ENCODE measurements at regions not wholly inside any gene's neighbourhood (a gene's known extent, or its start where the extent isn't known, plus 50 kb on each side); places are given as distances from the start of the nearest gene placed in this dataset.

DNA sequence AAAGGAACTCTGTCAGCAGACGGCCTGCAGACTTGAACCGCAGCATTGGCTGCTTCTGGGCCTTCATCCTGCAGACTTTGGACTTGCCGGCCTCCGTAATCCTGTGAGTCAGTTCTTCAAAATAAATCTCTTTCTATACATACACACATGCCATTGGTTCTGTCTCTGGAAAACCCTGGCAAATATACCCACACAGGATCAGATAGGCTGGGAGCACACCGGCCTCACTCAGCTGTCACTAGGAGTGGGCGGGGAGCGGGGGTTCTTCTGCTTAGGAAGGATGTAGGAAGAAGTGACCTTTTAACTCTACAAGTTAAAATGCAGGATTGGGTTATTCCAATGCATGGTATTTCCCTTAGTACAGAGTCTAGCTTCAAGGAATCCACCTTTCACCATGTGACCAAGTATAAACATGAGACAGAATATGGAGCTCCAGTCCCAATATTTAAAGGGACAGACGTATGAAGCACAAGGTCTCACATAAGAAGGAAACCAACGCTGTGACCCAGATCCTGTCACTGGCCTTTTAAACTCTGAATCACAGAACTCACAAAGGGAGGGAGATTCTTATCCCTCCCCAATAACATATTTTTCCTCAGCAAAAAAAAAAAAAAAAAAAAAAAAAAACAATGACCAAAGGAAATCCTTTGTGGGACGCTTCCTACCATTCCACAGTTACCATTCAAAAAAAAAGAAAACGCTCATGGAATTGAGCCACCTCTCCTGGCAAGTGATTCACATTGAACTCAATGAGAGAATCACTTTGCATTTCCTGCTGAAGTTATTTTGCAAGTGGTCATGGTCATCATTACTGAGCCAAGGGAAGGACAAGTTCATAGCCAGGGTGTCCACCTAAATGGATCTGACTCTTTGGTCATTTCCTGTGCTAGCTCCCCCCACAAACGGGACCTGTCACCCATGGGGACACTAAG is 352.9 kb downstream of the FOXO1 start:
- no peak for DNase-seq (ENCODE audit: low read depth in 4 of 4, low spot score in 3 of 4)

DNA sequence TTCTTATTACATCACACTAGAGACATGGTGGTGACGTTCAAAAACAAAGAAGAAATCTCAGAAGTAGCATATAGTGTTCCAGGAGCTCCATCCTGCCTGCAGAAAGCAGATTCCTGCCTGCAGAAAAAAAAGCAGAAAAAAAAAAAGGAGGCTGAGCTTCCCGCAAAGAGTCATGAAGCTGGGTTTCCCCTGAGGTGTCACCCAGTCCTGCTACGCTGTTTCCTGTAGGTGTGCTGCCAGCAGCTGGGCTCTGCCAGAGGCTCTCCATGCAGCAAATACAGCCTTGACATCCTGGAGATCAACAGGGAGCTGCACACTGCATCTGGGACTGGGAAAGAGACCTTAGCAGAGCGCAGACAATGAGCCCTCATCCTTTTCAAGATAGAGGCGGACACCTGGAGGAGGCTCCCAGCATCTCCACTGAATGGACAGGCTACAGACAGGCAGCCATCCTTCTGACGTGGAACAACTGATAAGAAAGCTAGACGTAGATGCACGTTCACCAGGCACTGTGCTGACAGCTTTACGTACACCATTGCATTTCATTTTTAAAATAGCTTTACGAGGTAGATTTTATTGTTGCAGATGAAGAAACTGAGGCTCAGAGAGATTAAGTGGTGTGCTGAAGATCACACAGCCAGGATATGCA is 350.9 kb downstream of the FOXO1 start:
- no peak for DNase-seq (ENCODE audit: low read depth in 4 of 4, low spot score in 3 of 4)

DNA sequence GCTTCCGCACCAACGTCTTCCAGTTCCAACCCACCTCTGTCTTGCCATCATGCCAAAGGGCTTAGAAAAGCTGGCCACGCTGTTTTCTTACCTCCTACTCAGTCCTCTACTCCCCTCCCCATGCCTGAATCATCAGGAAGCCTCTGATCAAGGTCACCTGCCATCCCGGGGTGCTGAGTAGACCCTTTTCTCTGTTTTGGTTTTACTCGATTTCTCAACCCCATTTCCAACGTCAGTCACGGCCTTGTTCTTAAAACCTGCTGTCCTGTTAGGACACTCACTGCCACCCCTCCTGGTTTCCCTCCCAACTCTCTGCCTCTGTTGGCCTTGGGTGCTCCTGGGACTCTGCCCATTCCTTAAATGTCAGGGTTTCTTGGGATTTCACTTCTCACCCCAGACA is 350.1 kb downstream of the FOXO1 start:
- DNase-seq (ENCODE audit: low read depth in 4 of 4, low spot score in 3 of 4), result no peak

DNA sequence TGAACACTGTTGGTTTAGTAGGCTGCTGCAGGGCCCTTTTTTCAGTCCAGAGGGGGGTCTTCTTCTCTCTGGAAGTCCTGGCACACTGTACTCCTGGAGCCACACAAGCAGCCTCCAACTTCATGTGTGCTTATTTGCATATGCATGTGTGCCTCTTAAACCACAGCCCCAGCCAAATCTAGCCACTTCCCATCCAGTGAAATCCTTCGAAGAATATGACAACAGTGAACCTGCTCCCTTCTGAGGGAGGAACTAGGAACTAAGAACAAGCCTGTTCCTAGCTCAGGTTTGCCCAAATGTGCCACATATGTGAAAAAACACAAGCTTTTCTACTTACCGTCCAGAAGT is 348.5 kb downstream of the FOXO1 start:
- DNase-seq (ENCODE audit: low read depth in 4 of 4, low spot score in 3 of 4), result no peak

DNA sequence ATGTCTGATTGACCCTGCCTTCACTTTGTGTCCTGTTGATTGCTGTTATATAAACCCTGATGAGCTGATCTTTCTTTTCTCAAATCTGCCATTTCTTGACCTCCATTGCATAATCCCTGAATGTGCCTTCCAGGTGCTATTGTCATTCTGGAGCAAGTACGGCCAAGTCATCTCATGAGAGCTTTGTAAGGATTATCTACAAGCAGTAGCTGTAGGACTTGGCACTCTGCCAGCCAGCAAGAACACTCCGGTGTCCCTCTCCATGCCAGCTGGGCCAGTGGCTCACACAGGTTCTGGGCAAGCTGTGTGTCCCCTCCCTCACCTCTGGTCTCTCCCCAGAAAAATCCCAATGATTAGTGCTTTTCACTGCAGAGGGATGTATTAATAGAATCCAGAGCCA is 348.1 kb downstream of the FOXO1 start:
- DNase-seq (ENCODE audit: low read depth in 4 of 4, low spot score in 3 of 4), result no peak

DNA sequence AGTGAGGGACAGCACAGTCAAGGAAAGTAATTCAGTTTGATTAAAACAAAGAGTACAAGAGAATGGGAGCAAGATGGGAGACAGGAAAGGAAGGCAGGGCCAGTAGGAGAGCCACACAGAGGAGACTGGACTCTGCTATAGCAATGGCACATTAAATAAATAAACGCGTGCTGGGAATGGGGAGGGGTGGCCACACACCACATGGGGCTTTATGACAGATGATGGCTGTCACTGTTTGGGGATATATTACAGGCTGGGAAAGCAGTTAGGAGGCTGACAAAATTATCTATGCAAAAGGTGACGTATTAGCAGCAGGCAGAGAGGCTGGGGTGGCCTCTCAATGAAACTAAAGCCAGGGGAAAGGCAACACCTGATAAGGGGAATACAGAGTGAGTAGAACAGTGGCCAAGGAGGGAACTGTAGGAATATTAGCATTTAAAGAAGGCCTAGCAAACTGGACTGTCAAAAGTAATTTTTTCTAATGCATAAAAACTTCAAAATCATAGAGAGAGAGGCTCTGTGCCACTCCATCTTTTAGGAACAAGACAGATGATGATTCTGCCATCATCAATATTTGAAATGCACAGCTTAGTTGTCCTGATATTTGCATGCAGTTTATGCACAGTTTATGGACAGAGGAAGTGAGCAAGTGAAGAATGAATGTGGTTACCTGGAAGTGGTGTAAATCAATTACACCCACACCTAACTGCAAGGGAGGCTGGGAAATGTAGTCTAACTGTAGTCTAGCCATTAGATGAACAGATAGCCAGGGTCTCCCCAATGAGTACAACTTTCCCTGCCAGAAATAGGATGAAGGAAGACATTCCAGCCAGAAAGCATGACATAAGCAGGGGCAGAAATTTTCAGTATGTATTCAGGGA is 346.5 kb downstream of the FOXO1 start:
- no peak for DNase-seq (ENCODE audit: low read depth in 4 of 4, low spot score in 3 of 4)

DNA sequence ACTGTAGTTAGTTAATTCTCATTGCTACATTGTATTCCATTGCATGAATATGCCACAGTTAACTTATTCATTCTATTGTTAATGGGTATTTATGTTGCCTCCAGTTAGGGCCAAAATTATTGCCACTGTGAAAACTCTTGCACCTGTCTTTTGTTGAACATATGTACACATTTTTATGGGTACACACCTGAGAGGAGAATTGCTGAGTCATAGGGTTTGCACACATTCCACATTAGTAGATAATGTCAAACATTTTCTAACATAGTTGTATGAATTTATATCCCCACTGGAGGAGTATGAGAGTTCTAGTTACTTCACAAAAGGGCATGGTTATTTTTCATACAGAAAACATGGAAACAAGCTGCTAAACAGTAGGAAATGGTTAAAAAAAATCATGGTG is 338.4 kb downstream of the FOXO1 start:
- DNase-seq (ENCODE audit: low read depth in 4 of 4, low spot score in 3 of 4), result no peak

DNA sequence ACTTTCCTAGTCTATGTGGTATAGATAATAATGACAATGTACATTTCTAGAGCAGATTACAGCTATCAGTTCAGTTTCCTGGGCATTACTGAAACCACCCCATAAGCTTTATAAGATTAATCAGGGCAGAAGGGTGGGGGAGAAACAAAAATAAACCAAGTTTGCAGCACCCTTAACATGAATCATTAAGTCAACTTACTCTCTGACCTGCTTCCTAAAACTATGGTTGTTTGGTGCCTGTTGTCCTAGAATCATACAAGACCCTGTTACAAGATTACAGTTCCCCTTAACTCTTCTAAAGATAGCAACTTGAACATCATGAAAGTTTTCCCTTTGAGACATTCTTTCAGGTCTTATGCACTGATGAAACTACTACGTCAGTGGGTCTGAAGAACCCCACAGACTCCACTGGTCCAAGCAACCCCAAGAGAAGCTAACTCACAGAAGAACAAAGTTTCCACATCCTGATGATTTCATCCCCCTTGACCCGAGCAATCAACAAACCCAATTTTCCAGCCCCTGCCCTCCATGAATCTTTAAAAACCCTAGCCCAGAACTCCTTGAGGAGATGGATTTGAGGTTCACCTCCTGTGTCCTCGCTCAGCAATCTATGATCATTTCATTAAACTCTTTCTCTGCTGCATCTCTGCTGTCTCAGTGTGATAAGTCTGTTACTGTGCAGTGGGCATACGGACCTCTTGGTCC is 336.5 kb downstream of the FOXO1 start:
- no peak for DNase-seq (ENCODE audit: low read depth in 4 of 4, low spot score in 3 of 4)

DNA sequence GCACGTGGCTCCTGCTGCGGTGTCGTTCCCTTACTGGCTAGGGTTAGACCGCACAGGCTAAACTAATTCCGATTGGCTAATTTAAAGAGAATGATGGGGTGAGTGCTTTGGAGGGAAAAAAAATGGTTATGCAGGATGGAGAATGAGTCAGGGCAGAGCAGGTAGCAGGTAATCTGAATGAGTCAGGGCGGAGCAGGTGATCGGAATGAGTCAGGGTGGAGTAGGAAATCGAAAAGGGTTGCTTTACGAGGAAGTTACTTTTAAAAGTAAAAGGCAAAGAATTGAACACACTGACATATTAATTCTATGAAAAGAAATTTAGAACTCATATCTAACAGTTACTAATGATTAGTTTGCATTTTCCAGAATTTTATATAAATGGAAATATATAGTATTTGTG is 335.5 kb downstream of the FOXO1 start:
- no peak for DNase-seq (ENCODE audit: low read depth in 4 of 4, low spot score in 3 of 4)

DNA sequence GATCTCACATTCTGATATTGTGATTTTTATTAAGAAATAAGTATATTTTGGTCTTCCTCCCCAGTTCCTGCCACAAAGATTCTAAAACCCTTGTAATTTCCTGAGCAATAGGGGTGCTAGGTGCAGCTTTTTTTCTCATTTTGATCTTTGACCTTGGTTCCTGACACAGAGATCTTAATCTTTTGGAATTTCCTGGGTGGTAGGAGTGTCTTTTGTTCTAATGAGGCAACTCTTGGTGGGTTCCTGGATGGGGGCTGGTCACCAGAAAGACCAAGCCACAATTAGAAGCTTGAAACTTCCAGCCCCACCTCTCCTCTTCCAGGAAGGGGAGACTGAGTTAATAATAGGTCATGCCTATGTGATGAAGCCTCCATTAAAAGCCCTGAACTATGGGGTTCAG is 334.6 kb downstream of the FOXO1 start:
- DNase-seq (ENCODE audit: low read depth in 4 of 4, low spot score in 3 of 4), result no peak

DNA sequence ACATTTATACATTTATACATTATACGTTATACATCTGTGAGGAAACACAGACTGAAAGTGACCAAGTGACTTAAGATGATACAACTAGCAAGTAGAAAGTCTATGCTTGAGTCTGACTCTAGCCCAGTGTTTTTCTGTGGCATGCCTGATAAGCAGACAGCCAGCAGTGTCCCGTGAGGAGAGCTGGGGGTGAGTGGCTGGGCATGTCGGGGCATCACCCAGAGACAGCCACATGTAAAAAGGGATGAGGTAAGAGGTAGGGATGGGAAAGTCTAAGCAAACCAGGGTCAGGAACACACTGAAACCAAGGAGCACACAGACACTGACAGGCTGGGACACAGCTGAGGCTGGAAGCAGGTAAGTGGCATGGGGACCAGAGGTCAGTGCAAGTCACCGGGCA is 333.2 kb downstream of the FOXO1 start:
- no peak for DNase-seq (ENCODE audit: low read depth in 4 of 4, low spot score in 3 of 4)

DNA sequence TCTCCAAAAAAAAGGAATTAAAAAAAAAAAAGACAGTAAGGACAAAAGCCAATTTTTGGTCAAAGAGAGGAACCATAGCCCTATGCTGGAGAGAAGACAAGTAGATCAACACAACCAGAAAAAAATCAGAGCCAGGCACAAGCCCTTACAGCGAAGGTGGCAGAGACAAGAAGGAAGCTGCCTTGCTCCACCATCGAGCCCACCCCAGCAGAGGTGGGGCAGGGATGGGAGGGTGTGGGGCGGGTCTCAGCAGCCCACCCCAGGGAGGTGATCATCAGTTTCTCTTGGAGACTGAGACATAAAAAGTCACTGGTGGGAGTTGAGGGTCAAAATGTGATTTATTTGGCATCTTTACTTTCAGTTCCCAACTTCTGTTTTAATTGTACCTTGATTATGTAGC is 332.4 kb downstream of the FOXO1 start:
- DNase-seq (ENCODE audit: low read depth in 4 of 4, low spot score in 3 of 4), result no peak

DNA sequence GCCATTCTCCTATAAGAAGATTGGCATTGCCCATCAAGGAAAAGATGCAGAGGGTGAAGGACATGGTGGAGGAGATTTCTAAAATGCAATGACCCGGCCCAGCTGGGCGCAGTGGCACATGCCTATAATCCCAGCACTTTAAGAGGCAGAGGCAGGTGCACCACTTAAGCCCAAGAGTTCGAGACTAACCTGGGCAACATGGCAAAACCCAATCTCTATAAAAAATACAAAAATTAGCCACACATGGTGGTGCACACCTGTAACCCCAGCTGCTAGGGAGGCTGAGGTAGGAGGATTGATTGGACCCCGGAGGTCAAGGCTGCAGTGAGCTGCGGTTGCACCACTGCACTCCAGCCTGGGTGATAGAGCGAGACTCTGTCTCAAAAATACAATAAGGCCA is 331.8 kb downstream of the FOXO1 start:
- no peak for DNase-seq (ENCODE audit: low read depth in 4 of 4, low spot score in 3 of 4)

DNA sequence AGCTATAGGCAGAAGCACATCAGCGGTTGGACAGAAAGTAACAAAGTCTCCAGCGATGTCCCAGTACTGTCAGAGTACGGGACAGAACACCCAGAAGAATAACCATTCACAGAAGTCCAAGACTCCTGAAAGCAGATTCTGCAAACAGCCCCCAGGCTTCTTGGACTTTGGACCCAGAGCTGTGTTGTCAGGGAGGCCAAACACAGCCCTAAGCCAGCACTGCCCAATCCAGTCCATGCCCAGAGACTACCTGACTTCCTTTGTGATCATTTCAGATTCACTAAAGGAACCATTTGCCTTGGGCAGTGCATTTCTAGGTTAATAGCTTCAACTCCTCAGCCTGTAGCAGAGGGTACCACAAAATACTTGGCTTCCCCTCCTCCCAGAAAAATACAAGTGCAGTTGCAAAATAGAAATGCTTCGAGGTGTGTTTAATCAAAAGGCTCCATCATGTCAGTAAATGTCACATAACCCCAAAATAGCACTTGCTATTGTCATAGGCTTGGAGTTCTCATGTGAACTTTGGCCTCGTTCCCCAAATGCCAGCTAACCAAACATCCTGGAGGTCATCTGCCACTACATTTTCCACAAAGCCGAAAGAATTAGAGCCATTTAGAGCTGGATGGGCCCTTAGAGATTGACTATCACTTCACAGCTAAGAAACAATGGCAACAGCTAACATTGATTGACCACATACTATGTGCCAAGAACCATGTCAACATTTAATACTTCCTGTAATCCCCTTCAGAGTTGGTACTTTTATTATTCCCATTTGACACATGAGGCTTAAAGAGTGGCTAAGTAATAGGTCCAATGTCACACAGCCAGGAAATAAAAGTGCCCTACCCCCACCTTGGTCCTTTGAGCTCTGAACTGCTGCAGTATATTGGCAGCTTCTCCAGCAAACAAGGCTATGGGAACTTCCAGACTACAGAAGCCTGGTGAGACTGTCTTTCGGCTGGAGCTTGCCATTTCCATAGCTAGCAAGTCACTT is 329.9 kb downstream of the FOXO1 start:
- no peak for DNase-seq (ENCODE audit: low read depth in 4 of 4, low spot score in 3 of 4)

DNA sequence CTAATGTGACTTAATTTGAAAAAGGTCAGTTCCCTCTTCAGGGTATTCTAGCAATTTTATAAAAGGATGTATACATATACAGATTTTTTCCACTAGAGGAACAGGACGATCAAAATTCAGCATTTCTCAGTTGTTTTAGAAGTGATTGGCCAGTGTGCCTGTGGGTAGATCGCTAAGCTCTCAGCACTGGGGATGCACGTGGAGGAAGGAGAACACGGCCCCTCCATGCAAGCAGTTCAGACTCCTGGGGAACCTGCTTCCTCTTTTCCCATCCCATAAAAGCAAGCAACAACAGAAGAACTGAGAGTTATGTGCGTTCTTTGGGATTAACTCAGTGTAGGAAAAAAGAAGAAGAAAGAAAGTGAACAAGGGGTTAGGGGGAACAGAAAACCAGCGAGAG is 328.8 kb downstream of the FOXO1 start:
- DNase-seq (ENCODE audit: low read depth in 4 of 4, low spot score in 3 of 4), result no peak

DNA sequence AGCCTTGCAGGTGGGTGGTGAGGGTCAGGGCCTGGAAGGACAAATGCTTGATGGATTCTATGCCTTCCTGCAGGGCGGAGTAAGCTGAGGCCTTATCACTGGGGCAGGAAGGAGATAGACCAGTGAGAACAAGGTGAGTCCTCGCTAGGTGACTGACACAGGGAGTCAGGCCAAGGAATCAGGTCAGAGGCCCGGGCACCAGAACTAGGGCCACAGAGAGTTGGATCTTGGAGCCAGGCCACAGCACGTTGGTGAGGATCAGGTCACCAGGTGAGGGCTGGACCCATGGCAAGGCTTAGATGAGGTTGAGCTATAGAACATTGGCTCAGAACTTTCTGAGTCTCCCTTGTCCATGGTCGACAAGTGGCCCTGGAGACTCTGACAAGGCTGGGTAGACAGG is 328.2 kb downstream of the FOXO1 start:
- no peak for DNase-seq (ENCODE audit: low read depth in 4 of 4, low spot score in 3 of 4)

DNA sequence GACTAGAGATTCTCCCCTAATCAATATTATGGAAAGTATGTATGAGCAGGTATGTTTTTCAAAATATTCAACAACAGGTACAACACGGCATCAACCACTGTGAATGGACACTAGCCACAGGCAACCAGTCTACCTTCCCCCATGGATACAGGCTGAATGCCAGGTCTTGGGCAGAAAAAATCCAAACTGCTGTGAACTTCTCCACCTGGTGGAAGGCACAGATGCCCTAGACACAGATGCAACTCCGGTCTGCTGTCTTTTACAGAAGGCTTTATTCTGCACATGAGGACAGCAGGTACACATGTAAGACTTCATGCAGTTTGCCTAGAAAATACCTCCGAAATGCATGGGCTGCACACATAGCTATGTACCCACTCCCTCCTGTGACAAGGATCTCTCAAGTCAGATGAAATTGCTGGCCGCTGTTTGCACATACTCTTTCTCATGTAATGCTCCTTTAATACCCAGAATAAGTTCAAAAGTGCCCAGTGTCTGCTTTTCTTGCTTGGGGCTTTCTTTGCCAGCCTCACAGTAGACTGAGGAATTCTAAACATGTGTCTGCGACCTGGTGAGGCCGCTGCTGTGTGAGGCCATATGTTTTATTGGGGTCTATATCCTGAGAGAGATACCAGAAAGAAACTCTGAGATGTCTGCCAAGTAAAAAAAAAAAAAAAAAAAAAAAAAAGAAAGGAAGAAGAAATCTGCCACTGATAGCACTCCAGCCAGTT is 325.9 kb downstream of the FOXO1 start:
- no peak for DNase-seq (ENCODE audit: low read depth in 4 of 4, low spot score in 3 of 4)

DNA sequence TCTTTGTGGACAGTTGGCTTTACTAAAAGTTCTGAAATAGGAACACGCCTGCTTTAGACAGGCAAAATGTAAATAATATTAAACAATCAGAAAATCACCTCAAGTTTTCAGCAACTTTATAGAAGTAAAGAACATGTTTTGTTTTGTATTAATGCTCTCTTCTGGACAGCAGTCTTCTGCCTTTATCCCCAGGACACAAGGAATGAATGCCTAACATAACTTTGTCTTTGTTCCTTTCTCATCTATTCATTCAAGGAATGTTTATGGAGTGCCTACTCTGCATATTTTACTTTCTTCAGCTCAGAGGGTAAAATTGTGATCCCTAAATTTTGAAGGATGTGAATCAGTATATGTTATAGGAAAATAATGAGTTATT is 325.4 kb downstream of the FOXO1 start:
- DNase-seq (ENCODE audit: low read depth in 4 of 4, low spot score in 3 of 4), result no peak

DNA sequence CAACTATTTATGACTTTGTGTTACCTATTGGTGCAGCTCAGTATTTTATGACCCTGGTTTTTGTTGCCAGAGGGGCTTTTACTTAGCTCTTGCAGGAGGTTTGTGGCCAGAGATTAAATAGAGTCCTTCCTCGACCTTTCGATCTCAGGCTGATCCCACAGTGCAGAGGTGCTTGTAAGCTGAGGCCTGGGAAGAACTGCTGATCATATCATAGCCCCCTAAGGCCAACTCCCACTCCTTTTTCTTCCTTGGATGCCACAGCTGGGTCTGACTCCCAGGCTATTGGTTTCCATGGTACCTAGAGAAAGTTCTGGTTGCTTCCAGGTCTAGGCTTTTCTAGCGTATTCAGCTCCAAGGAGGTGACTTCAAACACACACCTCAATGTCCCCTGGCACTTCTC is 324.9 kb downstream of the FOXO1 start:
- no peak for DNase-seq (ENCODE audit: low read depth in 4 of 4, low spot score in 3 of 4)

Data from right renal pelvis (tissue), 4 donors.